H1 (cell line): ENCODE measurements at regions not wholly inside any gene's neighbourhood (a gene's known extent, or its start where the extent isn't known, plus 50 kb on each side); places are given as distances from the start of the nearest gene placed in this dataset.

ENCODE experiments used
- CEBPB ChIP-seq: IDR thresholded peaks from 2 replicates; pipeline ENCODE4 v1.6.1; 2012; ENCODE audit warnings: low read depth, low read length
- CTCF ChIP-seq, 3 experiments: IDR thresholded peaks; 1 replicate in 2 of 3; 2 replicates in 1 of 3; pipeline versions ENCODE4 v1.5.1 to v1.6.1; 2011; ENCODE audit warnings: low read length in 3 of 3, mild to moderate bottlenecking in 3 of 3, inconsistent platforms in 2 of 3, low read depth in 1 of 3, moderate library complexity in 1 of 3; ENCODE audit not compliant: insufficient read depth in 1 of 3; ENCODE audit errors: control extremely low read depth in 1 of 3
- E2F6 ChIP-seq: IDR thresholded peaks from 2 replicates; pipeline ENCODE4 v1.6.1; 2012; ENCODE audit warnings: inconsistent platforms
- EGR1 ChIP-seq: IDR thresholded peaks from 2 replicates; pipeline ENCODE4 v1.6.1; 2011; ENCODE audit warnings: low read depth, low read length, borderline replicate concordance
- EP300 ChIP-seq, 2 experiments: IDR thresholded peaks; 1 replicate in 1 of 2; 2 replicates in 1 of 2; pipeline ENCODE4 v1.6.1; 2011 to 2012; ENCODE audit warnings: low read depth in 2 of 2, low read length in 2 of 2, mild to moderate bottlenecking in 2 of 2, borderline replicate concordance in 1 of 2, inconsistent platforms in 1 of 2, moderate library complexity in 1 of 2
- JUN ChIP-seq: IDR thresholded peaks from 2 replicates; pipeline ENCODE4 v1.6.1; 2011; ENCODE audit warnings: low read depth, mild to moderate bottlenecking, improper control_type of control experiment, low read length
- POLR2A ChIP-seq, 2 experiments: IDR thresholded peaks; 1 replicate in 1 of 2; 2 replicates in 1 of 2; pipeline ENCODE4 v1.6.1; 2011; ENCODE audit warnings: low read depth in 2 of 2, low read length in 2 of 2, mild to moderate bottlenecking in 2 of 2; ENCODE audit errors: control extremely low read depth in 1 of 2
- POLR2AphosphoS5 ChIP-seq: IDR thresholded peaks from 2 replicates; pipeline ENCODE4 v1.6.1; 2011; ENCODE audit warnings: low read depth, low read length
- RFX5 ChIP-seq: IDR thresholded peaks from 2 replicates; pipeline ENCODE4 v1.6.1; 2011; ENCODE audit warnings: low read depth, low read length, improper control_type of control experiment, borderline replicate concordance
- SIRT6 ChIP-seq: IDR thresholded peaks from one replicate; pipeline ENCODE4 v1.7.1; 2012; ENCODE audit warnings: low read length, inconsistent platforms
- TEAD4 ChIP-seq: IDR thresholded peaks from 2 replicates; pipeline ENCODE4 v1.6.1; 2012; ENCODE audit warnings: low read depth, low read length, inconsistent platforms, mixed read lengths

- TF ChIP-seq CTCF (IDR thresholded peaks at IDR 0.05; ENCODE audit: control extremely low read depth in 1 of 3, insufficient read depth in 1 of 3, low read depth in 1 of 3, low read length in 3 of 3) (no peak), POLR2AphosphoS5 (no peak), CEBPB (no peak), E2F6 (no peak), EGR1 (no peak), JUN (no peak), EP300 (IDR thresholded peaks at IDR 0.05; ENCODE audit: borderline replicate concordance in 1 of 2, low read depth in 2 of 2, low read length in 2 of 2) (no peak), POLR2A (IDR thresholded peaks at IDR 0.05; ENCODE audit: control extremely low read depth in 1 of 2, low read depth in 2 of 2, low read length in 2 of 2) (no peak), SIRT6 (no peak), RFX5 (no peak), TEAD4 (no peak)
Observed at GRCh38 chr3:188001926-188002325, 152.0 kb upstream of the LPP start.
